ENCODE measurements at regions not wholly inside any gene's neighbourhood (a gene's known extent, or its start where the extent isn't known, plus 50 kb on each side); places are given as distances from the start of the nearest gene placed in this dataset.

- TF ChIP-seq, protein P1, sequence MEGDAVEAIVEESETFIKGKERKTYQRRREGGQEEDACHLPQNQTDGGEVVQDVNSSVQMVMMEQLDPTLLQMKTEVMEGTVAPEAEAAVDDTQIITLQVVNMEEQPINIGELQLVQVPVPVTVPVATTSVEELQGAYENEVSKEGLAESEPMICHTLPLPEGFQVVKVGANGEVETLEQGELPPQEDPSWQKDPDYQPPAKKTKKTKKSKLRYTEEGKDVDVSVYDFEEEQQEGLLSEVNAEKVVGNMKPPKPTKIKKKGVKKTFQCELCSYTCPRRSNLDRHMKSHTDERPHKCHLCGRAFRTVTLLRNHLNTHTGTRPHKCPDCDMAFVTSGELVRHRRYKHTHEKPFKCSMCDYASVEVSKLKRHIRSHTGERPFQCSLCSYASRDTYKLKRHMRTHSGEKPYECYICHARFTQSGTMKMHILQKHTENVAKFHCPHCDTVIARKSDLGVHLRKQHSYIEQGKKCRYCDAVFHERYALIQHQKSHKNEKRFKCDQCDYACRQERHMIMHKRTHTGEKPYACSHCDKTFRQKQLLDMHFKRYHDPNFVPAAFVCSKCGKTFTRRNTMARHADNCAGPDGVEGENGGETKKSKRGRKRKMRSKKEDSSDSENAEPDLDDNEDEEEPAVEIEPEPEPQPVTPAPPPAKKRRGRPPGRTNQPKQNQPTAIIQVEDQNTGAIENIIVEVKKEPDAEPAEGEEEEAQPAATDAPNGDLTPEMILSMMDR (IDR thresholded peaks at IDR 0.05), result no peak
- H3K4me3 ChIP-seq, result no peak overlapping the region
- H3K36me3 ChIP-seq, result no peaks in the 10 kb centered on the region
- DNase-seq (peak; percentile 87), ATAC-seq (peak; percentile 83)
- peak overlapping the region; percentile 51 for H3K27ac ChIP-seq
- no peaks in the 10 kb centered on the region for H3K27me3 ChIP-seq
- intact Hi-C loops (cut with DNase I), result no loop called here
- peaks cover 18% of the 10 kb centered on the region for H3K4me1 ChIP-seq
- no peaks in the 10 kb centered on the region for H3K9me3 ChIP-seq
Measured at GRCh38 chr6:167550941-167551627, 226.2 kb downstream of the TTLL2 start.

- H3K27me3 ChIP-seq, result no peaks in the 10 kb centered on the region
- no peaks in the 10 kb centered on the region for H3K36me3 ChIP-seq
- no peaks in the 10 kb centered on the region for H3K9me3 ChIP-seq
- peak; percentile 55 for DNase-seq
- H3K27ac ChIP-seq, result peak overlapping the region; percentile 51
- ATAC-seq, result peak; percentile 4
- peaks cover 18% of the 10 kb centered on the region for H3K4me1 ChIP-seq
- TF ChIP-seq, protein P1 (IDR thresholded peaks at IDR 0.05), result no peak
- intact Hi-C loops (cut with DNase I), result no loop called here
- H3K4me3 ChIP-seq, result no peak overlapping the region
Measured at GRCh38 chr6:167551628-167552257, 226.9 kb downstream of the TTLL2 start.

DNA sequence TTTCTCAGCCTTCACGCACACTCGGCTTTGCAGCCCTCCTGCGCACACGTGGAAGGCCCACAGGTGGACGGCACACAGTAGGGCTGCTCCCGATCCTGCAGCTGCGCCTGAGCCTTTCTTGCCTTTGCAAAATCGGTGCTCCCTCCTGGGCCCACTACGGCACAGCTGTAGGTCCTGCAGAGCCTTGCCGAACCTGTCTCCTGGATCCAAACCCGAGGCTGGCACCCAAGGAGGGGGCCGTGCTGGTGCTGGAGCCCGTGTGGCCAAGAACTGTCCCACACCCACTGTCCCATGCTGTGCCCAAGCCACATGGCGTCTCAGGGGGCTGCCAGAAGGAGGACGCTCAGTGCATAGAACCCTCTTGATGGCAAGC is 227.4 kb downstream of the TTLL2 start:
- TF ChIP-seq, protein P1 (IDR thresholded peaks at IDR 0.05), result no peak
- no peak for ATAC-seq

DNA sequence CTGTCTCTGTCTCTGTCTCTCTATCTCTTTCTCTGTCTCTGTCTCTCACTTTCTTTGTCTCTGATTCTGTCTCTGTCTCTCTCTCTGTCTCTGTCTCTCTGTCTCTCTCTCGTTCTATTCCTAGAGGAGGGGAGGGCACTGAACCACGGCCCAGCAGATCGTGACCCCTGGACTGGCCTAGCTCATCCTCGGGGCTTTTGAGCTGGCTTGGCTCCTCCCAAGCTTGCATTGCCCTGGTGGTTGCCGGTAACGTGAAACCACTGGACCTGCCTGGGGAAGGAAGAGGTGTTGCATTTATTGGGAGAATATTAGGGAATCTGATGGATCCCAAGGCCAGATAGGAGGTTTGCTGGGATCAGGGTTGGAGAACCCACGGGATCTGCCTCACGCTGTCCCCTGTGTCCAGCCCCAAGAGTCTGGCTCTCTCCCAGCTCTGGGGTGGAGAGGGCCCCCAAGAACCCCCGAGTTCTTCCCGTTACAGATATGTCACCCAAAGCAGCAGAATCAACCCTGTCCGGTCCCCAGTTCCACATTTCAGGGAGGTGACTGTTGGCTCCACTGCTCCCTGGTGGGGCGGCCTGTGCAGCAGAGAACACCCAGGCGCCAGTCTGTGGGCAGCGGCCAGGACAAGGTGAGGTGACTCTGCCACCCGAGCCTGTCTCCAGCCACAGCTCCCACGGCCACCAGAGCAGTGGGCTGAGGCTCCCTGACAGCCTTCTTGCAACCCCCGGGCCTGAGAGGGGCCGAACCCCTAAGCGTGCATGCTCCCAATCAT is 228.3 kb downstream of the TTLL2 start:
- H3K27me3 ChIP-seq, result no peaks in the 10 kb centered on the region
- H3K27ac ChIP-seq, result no peak overlapping the region
- peaks cover 18% of the 10 kb centered on the region for H3K4me1 ChIP-seq
- ATAC-seq (no peak), DNase-seq (no peak)
- no peak overlapping the region for H3K4me3 ChIP-seq
- H3K9me3 ChIP-seq, result no peaks in the 10 kb centered on the region
- no peaks in the 10 kb centered on the region for H3K36me3 ChIP-seq
- TF ChIP-seq, protein P1 (IDR thresholded peaks at IDR 0.05), result no peak
- intact Hi-C loops (cut with DNase I), result no loop called here

More for the DNA sequence above, 227.4 kb downstream of the TTLL2 start:
- Histone ChIP-seq H3K36me3 (no peaks in the 10 kb centered on the region), H3K27me3 (no peaks in the 10 kb centered on the region), H3K27ac (no peak overlapping the region), H3K4me3 (no peak overlapping the region), H3K9me3 (no peaks in the 10 kb centered on the region), H3K4me1 (peaks cover 18% of the 10 kb centered on the region)
- intact Hi-C loops (cut with DNase I), result no loop called here
- no peak for DNase-seq

DNA sequence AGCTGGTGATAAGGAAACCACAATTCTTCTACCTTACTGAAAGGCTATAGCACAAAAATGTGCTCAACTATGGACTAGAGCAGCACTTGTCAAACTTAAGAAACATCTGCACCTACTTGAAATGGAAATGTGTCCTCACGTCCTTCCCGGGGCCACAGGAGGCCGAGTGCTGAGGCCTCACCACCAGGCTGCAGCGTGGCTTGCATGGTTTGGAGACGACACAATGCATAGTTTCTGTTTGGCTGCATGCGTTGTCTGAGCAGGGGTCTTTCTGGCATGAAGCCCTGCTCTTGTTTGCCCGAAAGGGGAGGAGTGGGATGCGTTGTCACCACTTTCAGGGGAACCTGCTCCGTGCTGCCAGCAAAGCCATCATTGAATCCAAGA is 228.8 kb downstream of the TTLL2 start:
- intact Hi-C loops (cut with DNase I), result no loop called here
- DNase-seq, result no peak
- ATAC-seq, result no peak
- Histone ChIP-seq H3K27me3 (no peaks in the 10 kb centered on the region), H3K36me3 (no peaks in the 10 kb centered on the region), H3K4me3 (no peak overlapping the region), H3K4me1 (peaks cover 18% of the 10 kb centered on the region), H3K27ac (no peak overlapping the region), H3K9me3 (no peaks in the 10 kb centered on the region)
- TF ChIP-seq, protein P1 (IDR thresholded peaks at IDR 0.05), result no peak

Measured in upper lobe of right lung (tissue), 1 donor.